ENCODE measurements at regions not wholly inside any gene's neighbourhood (a gene's known extent, or its start where the extent isn't known, plus 50 kb on each side); places are given as distances from the start of the nearest gene placed in this dataset.

GRCh38 chr13:77988355-77988754 lies 69.7 kb upstream of the EDNRB start:
- no peak for DNase-seq

DNA sequence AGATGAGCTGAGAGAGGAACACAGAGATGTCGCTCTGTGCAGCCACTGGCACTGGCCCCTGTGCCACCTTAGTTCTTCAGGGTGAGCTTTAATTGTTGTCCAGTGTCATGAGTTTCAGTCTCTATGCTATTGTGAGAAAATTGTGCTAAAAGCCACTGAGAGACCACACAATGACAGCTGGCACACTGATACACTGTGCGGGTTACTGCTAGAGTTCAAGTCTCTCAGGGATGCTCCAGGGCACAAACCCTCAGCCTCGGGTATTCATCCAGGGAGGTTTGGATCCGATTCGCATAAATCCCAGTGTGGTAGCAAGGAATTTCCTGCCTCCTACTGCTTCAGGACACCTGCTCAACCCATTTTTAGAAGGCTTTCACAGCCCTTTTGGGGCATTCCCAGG lies 68.1 kb upstream of the EDNRB start:
- DNase-seq, result no peak

DNA sequence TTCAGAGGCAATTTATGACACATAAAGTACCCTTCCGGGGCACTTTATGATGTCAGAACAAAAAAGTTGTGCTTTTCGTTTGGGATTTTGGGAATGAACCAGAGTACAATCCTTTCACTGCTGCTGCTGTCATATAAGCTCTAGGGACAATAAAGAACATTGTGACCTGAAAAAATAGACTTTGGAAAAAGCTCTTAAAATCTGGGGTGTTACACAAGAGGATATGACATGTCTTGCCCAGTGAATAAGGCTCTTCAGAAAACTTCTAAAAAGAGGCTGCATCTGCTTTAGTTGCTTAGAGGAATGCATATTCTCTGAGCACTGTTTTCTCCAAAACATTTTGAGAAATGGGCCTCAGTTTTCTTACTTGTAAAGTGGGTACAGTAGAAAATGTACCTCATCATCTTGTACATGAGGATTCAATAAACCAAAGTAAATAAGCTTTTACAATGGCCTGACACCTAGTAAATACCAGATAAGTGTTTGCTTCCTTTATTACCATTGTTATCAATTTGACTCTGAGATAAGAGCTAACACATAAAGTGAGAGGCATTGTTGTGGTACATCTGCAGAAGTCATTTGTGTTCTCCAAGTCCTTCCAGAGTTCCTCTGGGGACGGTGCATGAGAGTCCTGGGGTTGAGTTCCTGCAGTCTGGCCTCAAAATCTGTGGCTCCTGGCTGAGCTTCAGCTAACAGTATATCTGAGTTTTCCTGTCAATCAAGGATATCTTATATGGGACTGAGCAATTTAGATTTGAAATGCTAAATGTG lies 67.4 kb upstream of the EDNRB start:
- no peak for DNase-seq

- DNase-seq, result no peak
Measured at GRCh38 chr13:77981281-77981881, 62.8 kb upstream of the EDNRB start.

GRCh38 chr13:77980592-77980991 lies 62.0 kb upstream of the EDNRB start:
- no peak for DNase-seq

- no peak for DNase-seq
Measured at GRCh38 chr13:77979721-77980385, 61.2 kb upstream of the EDNRB start.

- DNase-seq, result no peak
Measured at GRCh38 chr13:77975358-77976042, 56.9 kb upstream of the EDNRB start.

- DNase-seq, result no peak
Measured at GRCh38 chr13:77969299-77969698, 50.7 kb upstream of the EDNRB start.
